Loucy (cell line): ENCODE measurements at regions not wholly inside any gene's neighbourhood (a gene's known extent, or its start where the extent isn't known, plus 50 kb on each side); places are given as distances from the start of the nearest gene placed in this dataset.

Experiments used
- H2AFZ ChIP-seq: fragments of 200-600 bp; sonication (generic); 2 replicates; pipeline ENCODE4 v1.6.0; 2016; ENCODE audit warnings: antibody characterized with exemption, mild to moderate bottlenecking, low read length, moderate library complexity
- H3F3A ChIP-seq: fragments of 200-600 bp; 2 replicates; pipeline ENCODE4 v1.6.0; 2016; ENCODE audit warnings: antibody characterized with exemption, low read depth, mild to moderate bottlenecking
- H3K27me3 ChIP-seq: fragments of 200-600 bp; sonication (generic); 2 replicates; pipeline ENCODE4 v1.6.1; 2014; ENCODE audit warnings: low read length, mild to moderate bottlenecking; ENCODE audit not compliant: insufficient read depth, poor library complexity, severe bottlenecking
- H3K36me3 ChIP-seq: fragments of 200-600 bp; sonication (generic); 2 replicates; pipeline ENCODE4 v1.6.1; 2016; ENCODE audit warnings: low read length; ENCODE audit not compliant: insufficient read depth
- H3K4me1 ChIP-seq: fragments of 200-600 bp; sonication (generic); 2 replicates; pipeline ENCODE4 v1.5.1; 2014; ENCODE audit warnings: low read length, mild to moderate bottlenecking; ENCODE audit not compliant: insufficient read depth, poor library complexity, severe bottlenecking
- H3K4me2 ChIP-seq: fragments of 200-600 bp; sonication (generic); 2 replicates; pipeline ENCODE4 v1.6.0; 2014; ENCODE audit warnings: antibody characterized with exemption, low read length, low read depth, mild to moderate bottlenecking; ENCODE audit not compliant: poor library complexity, severe bottlenecking
- H3K4me3 ChIP-seq: fragments of 200-600 bp; sonication (generic); 2 replicates; pipeline ENCODE4 v1.5.1; 2014; ENCODE audit warnings: low read length, mild to moderate bottlenecking, mixed read lengths; ENCODE audit not compliant: poor library complexity, severe bottlenecking
- H3K79me2 ChIP-seq: fragments of 200-600 bp; sonication (generic); 2 replicates; pipeline ENCODE4 v1.6.1; 2014; ENCODE audit warnings: low read length; ENCODE audit not compliant: insufficient read depth
- H3K9ac ChIP-seq: fragments of 200-600 bp; sonication (generic); 2 replicates; pipeline ENCODE4 v1.6.0; 2014; ENCODE audit warnings: mild to moderate bottlenecking, low read depth, low read length, moderate library complexity; ENCODE audit not compliant: poor library complexity, severe bottlenecking
- H3K9me2 ChIP-seq: fragments of 200-600 bp; sonication (generic); replicated peaks from 2 replicates; pipeline ENCODE4 v1.6.1; 2016; ENCODE audit warnings: low read depth, low read length, mixed read lengths
- H3K9me3 ChIP-seq: fragments of 200-600 bp; sonication (generic); 2 replicates; pipeline ENCODE4 v1.6.1; 2014; ENCODE audit warnings: mild to moderate bottlenecking, antibody characterized with exemption, low read length, low read depth; ENCODE audit not compliant: insufficient read depth
- H4K20me1 ChIP-seq: fragments of 200-600 bp; sonication (generic); 2 replicates; pipeline ENCODE4 v1.6.0; 2014; ENCODE audit warnings: antibody characterized with exemption, low read length, mild to moderate bottlenecking; ENCODE audit not compliant: insufficient read depth, poor library complexity, severe bottlenecking
- EZH2phosphoT487 ChIP-seq: fragments of 200-600 bp; IDR thresholded peaks from 2 replicates; pipeline ENCODE4 v1.6.1; 2018; ENCODE audit warnings: antibody characterized with exemption, mild to moderate bottlenecking, moderate library complexity, borderline replicate concordance
- TF ChIP-seq, protein P1 (sequence below): fragments of 200-600 bp; sonication (generic); conservative IDR thresholded peaks from 2 replicates; pipeline ENCODE4 v1.5.1; 2014; ENCODE audit warnings: mild to moderate bottlenecking, antibody characterized with exemption, low read length

DNA sequence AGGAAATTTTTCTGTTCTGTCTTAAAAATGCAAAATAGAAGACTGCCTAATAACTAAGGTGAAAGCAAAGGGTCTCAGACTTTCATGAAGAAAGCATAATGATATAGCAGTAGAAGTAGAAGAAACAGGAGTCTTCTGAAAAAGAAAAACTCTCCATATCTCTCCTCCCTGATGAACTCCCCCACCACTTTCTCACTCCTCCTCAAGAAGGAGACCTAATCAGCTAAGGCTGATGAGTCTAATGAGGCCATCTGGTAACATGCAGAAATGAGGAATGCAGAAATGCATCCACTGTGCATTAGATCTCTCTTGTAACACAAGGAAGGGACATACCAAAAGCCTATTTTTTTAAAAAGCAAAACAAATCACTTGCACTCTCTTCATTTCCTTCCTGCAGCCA is 273.7 kb upstream of the UBE2E3 start:
- TF ChIP-seq, protein P1, sequence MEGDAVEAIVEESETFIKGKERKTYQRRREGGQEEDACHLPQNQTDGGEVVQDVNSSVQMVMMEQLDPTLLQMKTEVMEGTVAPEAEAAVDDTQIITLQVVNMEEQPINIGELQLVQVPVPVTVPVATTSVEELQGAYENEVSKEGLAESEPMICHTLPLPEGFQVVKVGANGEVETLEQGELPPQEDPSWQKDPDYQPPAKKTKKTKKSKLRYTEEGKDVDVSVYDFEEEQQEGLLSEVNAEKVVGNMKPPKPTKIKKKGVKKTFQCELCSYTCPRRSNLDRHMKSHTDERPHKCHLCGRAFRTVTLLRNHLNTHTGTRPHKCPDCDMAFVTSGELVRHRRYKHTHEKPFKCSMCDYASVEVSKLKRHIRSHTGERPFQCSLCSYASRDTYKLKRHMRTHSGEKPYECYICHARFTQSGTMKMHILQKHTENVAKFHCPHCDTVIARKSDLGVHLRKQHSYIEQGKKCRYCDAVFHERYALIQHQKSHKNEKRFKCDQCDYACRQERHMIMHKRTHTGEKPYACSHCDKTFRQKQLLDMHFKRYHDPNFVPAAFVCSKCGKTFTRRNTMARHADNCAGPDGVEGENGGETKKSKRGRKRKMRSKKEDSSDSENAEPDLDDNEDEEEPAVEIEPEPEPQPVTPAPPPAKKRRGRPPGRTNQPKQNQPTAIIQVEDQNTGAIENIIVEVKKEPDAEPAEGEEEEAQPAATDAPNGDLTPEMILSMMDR: no peak
- TF ChIP-seq EZH2phosphoT487: no peak

DNA sequence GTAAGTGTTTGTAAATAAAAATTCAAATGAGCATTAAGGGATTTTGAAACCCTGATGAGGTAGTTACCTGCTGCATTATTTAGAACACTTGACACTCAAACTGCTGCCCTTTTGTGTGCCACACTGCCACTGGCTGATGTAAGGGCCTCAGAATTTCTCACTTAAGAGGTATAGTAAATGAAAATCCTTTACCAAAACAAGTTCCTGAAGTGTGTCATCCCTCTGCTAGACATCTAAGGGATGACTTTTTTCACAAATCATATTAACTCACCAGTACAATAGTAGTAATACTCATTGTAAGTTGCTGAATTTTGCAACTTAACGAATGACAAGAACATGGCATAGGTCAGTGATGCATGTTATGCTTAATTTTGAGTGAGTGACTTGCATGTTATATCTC is 274.9 kb upstream of the UBE2E3 start:
- H3K27me3 ChIP-seq: no peaks in the 10 kb centered on the region
- no peaks in the 10 kb centered on the region for H3K9me2 ChIP-seq
- no peak overlapping the region for H2AFZ ChIP-seq
- TF ChIP-seq, protein P1: no peak
- no peak for TF ChIP-seq EZH2phosphoT487
- no peaks in the 10 kb centered on the region for H3F3A ChIP-seq
- no peaks in the 10 kb centered on the region for H4K20me1 ChIP-seq
- H3K4me3 ChIP-seq: no peak overlapping the region
- no peaks in the 10 kb centered on the region for H3K36me3 ChIP-seq
- H3K79me2 ChIP-seq: no peaks in the 10 kb centered on the region
- H3K9me3 ChIP-seq: no peaks in the 10 kb centered on the region
- no peak overlapping the region for H3K4me2 ChIP-seq
- no peaks in the 10 kb centered on the region for H3K4me1 ChIP-seq
- H3K9ac ChIP-seq: no peak overlapping the region

More for the DNA sequence above, 273.7 kb upstream of the UBE2E3 start:
- Histone ChIP-seq H3K9me3 (no peaks in the 10 kb centered on the region), H3F3A (no peaks in the 10 kb centered on the region), H3K79me2 (no peaks in the 10 kb centered on the region), H3K9me2 (no peaks in the 10 kb centered on the region), H2AFZ (no peak overlapping the region), H3K27me3 (no peaks in the 10 kb centered on the region), H3K9ac (no peak overlapping the region), H4K20me1 (no peaks in the 10 kb centered on the region), H3K4me3 (no peak overlapping the region), H3K36me3 (no peaks in the 10 kb centered on the region), H3K4me2 (no peak overlapping the region), H3K4me1 (no peaks in the 10 kb centered on the region)

DNA sequence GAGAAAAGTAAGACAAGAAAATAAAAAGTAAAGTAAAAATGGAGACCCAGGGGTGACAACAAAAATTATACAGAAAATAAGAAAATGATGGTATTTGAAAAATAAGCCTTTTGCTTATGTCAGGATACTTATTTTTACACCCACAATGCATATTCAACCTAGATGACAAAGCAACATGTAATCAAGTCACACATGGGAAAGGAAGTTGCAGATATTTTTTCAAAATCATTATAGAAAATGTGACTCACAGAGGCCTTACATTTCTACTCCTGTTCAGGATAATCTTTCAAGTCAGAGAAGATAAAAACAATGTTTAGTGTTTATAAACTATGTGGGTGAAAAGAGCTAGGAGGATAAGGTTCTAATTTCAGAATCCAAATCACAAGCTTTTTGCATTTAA is 275.3 kb upstream of the UBE2E3 start:
- no peaks in the 10 kb centered on the region for H3K79me2 ChIP-seq
- no peak overlapping the region for H3K4me2 ChIP-seq
- no peaks in the 10 kb centered on the region for H3K27me3 ChIP-seq
- no peaks in the 10 kb centered on the region for H3K9me2 ChIP-seq
- no peaks in the 10 kb centered on the region for H3K9me3 ChIP-seq
- no peak overlapping the region for H2AFZ ChIP-seq
- H4K20me1 ChIP-seq: no peaks in the 10 kb centered on the region
- H3K9ac ChIP-seq: no peak overlapping the region
- no peaks in the 10 kb centered on the region for H3K36me3 ChIP-seq
- TF ChIP-seq, protein P1: no peak
- no peak for TF ChIP-seq EZH2phosphoT487
- no peak overlapping the region for H3K4me3 ChIP-seq
- no peaks in the 10 kb centered on the region for H3K4me1 ChIP-seq
- no peaks in the 10 kb centered on the region for H3F3A ChIP-seq
